Activated naive CD8-positive, alpha-beta T cell treated with anti-CD3 and anti-CD28 coated beads, Interleukin-2, amount 50 U/mL, for 24 hours (primary cell): ENCODE measurements at regions not wholly inside any gene's neighbourhood (a gene's known extent, or its start where the extent isn't known, plus 50 kb on each side); places are given as distances from the start of the nearest gene placed in this dataset.

Source experiments
- ATAC-seq: fragments of 150-1000 bp; cut with Tn5 transposase; one replicate; pipeline ENCODE4 v1.10.0; 2021
- DNase-seq: peaks from one replicate; pipeline ENCODE4 v3.0.0; 2021
- H3K27ac Mint-ChIP-seq: one replicate; pipeline ENCODE4 v1.8.0; 2021; ENCODE audit warnings: mild to moderate bottlenecking, mixed read lengths
- H3K27me3 Mint-ChIP-seq: one replicate; pipeline ENCODE4 v1.8.0; 2021; ENCODE audit warnings: mixed read lengths
- H3K36me3 Mint-ChIP-seq: one replicate; pipeline ENCODE4 v1.8.0; 2021; ENCODE audit warnings: low read depth, mixed read lengths
- H3K4me1 Mint-ChIP-seq: one replicate; pipeline ENCODE4 v1.8.0; 2021; ENCODE audit warnings: mixed read lengths
- H3K4me3 Mint-ChIP-seq: one replicate; pipeline ENCODE4 v1.8.0; 2021; ENCODE audit warnings: mild to moderate bottlenecking, moderate library complexity, mixed read lengths
- H3K9me3 Mint-ChIP-seq: one replicate; pipeline ENCODE4 v1.8.0; 2021; ENCODE audit warnings: mixed read lengths

- no peak overlapping the region for H3K27ac Mint-ChIP-seq
- H3K36me3 Mint-ChIP-seq, result no peaks in the 10 kb centered on the region
- no peak for ATAC-seq
- H3K27me3 Mint-ChIP-seq, result no peaks in the 10 kb centered on the region
- no peak for DNase-seq
- no peaks in the 10 kb centered on the region for H3K9me3 Mint-ChIP-seq
- no peak overlapping the region for H3K4me3 Mint-ChIP-seq
- H3K4me1 Mint-ChIP-seq, result no peaks in the 10 kb centered on the region
Measured at GRCh38 chr12:111046896-111047295, 126.5 kb upstream of the MYL2 start.

DNA sequence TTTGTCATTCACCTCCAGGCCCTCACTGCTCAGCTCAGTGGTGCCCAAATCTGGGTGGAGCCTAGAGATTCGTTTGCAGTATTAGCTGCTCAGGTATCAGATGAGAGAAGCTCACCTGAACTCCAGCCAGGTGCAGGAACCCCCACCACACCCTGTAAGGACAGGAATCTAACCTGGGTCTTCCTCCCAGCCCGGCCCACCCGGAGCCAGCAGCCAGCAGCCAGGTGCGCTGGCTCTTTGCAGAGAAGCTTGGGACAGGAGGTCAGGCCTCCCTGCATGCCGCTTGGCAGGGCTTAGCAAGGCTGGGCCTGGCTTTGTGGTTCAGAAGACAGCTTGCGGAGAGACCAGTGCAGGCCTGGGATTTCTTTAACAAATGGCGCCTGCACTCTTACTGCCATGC, 125.6 kb upstream of the MYL2 start:
- Mint-ChIP-seq H3K27ac (no peak overlapping the region), H3K4me1 (no peaks in the 10 kb centered on the region), H3K36me3 (no peaks in the 10 kb centered on the region), H3K9me3 (no peaks in the 10 kb centered on the region), H3K27me3 (no peaks in the 10 kb centered on the region), H3K4me3 (no peak overlapping the region)
- ATAC-seq (no peak), DNase-seq (no peak)

DNA sequence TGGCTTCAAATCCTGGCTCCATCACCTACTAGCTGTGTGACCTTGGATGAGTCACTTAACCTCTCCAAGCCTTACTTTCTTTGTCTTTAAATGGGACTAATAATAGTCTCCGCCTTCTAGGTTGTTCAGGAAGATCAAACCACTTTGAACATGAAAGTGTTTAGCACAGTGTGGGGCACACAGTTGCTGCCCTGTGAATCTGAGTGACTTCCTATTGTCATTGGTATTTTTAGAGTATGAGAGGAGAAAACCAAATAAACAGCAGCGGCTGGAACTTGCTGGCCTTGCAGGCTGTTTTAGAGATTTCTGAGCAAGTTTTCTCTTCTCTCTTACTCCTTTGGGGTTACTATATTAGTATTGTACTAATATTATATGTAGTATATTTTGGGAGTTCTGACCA, 120.7 kb upstream of the MYL2 start:
- Mint-ChIP-seq H3K4me3 (no peak overlapping the region), H3K36me3 (no peaks in the 10 kb centered on the region), H3K27me3 (peaks cover 32% of the 10 kb centered on the region), H3K4me1 (peaks cover under 1% of the 10 kb centered on the region), H3K9me3 (no peaks in the 10 kb centered on the region), H3K27ac (no peak overlapping the region)
- DNase-seq (no peak), ATAC-seq (no peak)

DNA sequence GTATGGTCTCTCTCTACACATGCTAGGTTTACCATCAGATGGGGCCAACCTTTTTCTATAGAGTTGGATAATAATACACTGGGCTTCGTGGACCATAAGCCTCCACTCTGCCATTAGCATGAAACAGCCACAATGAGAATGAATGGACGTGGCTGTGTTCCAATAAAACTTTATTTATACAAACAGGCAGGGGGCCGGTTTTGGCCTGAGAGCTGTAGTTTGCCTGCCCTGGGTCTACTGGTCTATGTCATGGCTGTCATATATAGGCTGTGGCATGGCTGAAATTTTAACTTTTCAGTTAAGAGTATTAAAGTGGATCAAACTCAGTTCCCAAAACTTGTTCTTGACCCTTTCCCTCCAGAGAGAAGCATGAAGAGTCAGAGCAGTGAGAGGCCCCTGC, 120.3 kb upstream of the MYL2 start:
- Mint-ChIP-seq H3K4me1 (peaks cover 5% of the 10 kb centered on the region), H3K9me3 (no peaks in the 10 kb centered on the region), H3K27ac (no peak overlapping the region), H3K27me3 (peaks cover 36% of the 10 kb centered on the region), H3K36me3 (no peaks in the 10 kb centered on the region), H3K4me3 (no peak overlapping the region)
- no peak for ATAC-seq
- no peak for DNase-seq

- ATAC-seq, result no peak
- no peak overlapping the region for H3K27ac Mint-ChIP-seq
- H3K27me3 Mint-ChIP-seq, result peaks cover 45% of the 10 kb centered on the region
- no peak for DNase-seq
- no peaks in the 10 kb centered on the region for H3K9me3 Mint-ChIP-seq
- no peaks in the 10 kb centered on the region for H3K36me3 Mint-ChIP-seq
- peaks cover 12% of the 10 kb centered on the region for H3K4me1 Mint-ChIP-seq
- no peak overlapping the region for H3K4me3 Mint-ChIP-seq
Measured at GRCh38 chr12:111038941-111039340, 118.6 kb upstream of the MYL2 start.

GRCh38 chr12:111038077-111038476, 117.7 kb upstream of the MYL2 start:
- Mint-ChIP-seq H3K4me3 (no peak overlapping the region), H3K4me1 (peaks cover 12% of the 10 kb centered on the region), H3K36me3 (no peaks in the 10 kb centered on the region), H3K27ac (no peak overlapping the region), H3K27me3 (peaks cover 48% of the 10 kb centered on the region), H3K9me3 (no peaks in the 10 kb centered on the region)
- DNase-seq, result no peak
- ATAC-seq, result no peak

- DNase-seq (no peak), ATAC-seq (no peak)
- H3K27ac Mint-ChIP-seq, result no peak overlapping the region
- peaks cover 57% of the 10 kb centered on the region for H3K27me3 Mint-ChIP-seq
- H3K36me3 Mint-ChIP-seq, result no peaks in the 10 kb centered on the region
- H3K4me1 Mint-ChIP-seq, result peaks cover 12% of the 10 kb centered on the region
- no peak overlapping the region for H3K4me3 Mint-ChIP-seq
- no peaks in the 10 kb centered on the region for H3K9me3 Mint-ChIP-seq
Measured at GRCh38 chr12:111037047-111037446, 116.7 kb upstream of the MYL2 start.

- no peak overlapping the region for H3K27ac Mint-ChIP-seq
Measured at GRCh38 chr12:111035578-111036301, 115.4 kb upstream of the MYL2 start.

GRCh38 chr12:111034886-111035577, 114.7 kb upstream of the MYL2 start:
- no peak for ATAC-seq
- Mint-ChIP-seq H3K9me3 (no peaks in the 10 kb centered on the region), H3K27me3 (peaks cover 62% of the 10 kb centered on the region), H3K4me1 (peaks cover 12% of the 10 kb centered on the region), H3K4me3 (peak overlapping the region; percentile 66), H3K36me3 (no peaks in the 10 kb centered on the region), H3K27ac (no peak overlapping the region)
- DNase-seq, result peak; percentile 11

More at GRCh38 chr12:111035578-111036301, 115.4 kb upstream of the MYL2 start:
- Mint-ChIP-seq H3K4me3 (peak overlapping the region; percentile 66), H3K36me3 (no peaks in the 10 kb centered on the region), H3K9me3 (no peaks in the 10 kb centered on the region), H3K27me3 (peaks cover 66% of the 10 kb centered on the region), H3K4me1 (peaks cover 12% of the 10 kb centered on the region)
- ATAC-seq (no peak), DNase-seq (no peak)

- H3K36me3 Mint-ChIP-seq, result no peaks in the 10 kb centered on the region
- peak; percentile 45 for ATAC-seq
- peaks cover 60% of the 10 kb centered on the region for H3K27me3 Mint-ChIP-seq
Measured at GRCh38 chr12:111034083-111034885, 113.9 kb upstream of the MYL2 start, which contains the start of gene CUX2. Gene CUX2 (plus strand): TSS chr12:111034165.

DNA sequence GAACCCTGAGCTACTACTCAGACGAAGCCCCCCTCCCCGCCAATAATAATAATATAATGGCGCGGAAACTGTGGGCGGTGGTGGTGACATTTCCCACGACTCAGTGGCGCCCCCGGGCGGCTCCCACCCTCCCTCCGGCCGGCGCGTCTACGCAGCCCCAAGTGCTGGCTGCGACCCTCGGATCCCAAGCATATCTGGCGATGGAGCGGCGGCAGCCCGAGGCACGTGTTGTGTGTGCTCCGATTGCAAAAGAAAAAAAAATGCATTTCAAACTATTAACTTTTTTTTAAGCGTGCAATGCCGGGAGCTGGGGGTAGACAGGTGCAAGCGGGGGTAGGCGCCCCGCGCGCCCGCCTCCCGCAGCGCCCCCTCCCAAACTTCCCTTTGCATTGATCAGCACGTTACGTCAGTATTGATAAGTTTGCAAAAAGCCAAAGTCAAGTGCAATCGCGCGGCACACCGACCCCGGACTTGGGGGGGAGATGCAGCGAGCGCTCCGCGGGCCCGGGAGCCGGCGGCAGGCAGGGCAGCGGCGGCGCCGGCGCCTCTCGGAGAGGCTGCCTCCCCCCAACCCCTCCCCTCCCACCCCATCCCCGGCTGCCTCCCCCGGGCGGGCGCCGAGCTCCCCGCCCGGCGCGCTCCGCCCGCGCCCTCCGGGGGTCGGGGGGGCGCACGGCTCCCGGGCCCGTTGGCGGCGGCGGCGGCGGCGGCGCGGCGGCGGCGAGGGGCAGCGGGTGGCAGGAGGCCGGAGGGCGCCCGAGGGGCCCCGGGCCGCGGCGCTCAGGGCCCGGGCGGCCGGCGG, 113.1 kb upstream of the MYL2 start:
- peak; percentile 25 for DNase-seq
- Mint-ChIP-seq H3K27me3 (peaks cover 56% of the 10 kb centered on the region), H3K36me3 (no peaks in the 10 kb centered on the region), H3K4me3 (peak overlapping the region; percentile 26), H3K27ac (no peak overlapping the region), H3K9me3 (no peaks in the 10 kb centered on the region), H3K4me1 (peaks cover 12% of the 10 kb centered on the region)
- no peak for ATAC-seq

More at GRCh38 chr12:111034083-111034885, 113.9 kb upstream of the MYL2 start, which contains the start of gene CUX2:
- Mint-ChIP-seq H3K4me3 (peak within 1 kb of the TSS; percentile 66), H3K4me1 (peaks cover 12% of the 10 kb centered on the region), H3K27ac (no peak within 1 kb of the TSS), H3K9me3 (no peaks in the 10 kb centered on the region)
- no peak for DNase-seq

GRCh38 chr12:111032591-111032919, 112.2 kb upstream of the MYL2 start:
- H3K27ac Mint-ChIP-seq, result no peak overlapping the region
- H3K27me3 Mint-ChIP-seq, result peaks cover 47% of the 10 kb centered on the region
- H3K4me1 Mint-ChIP-seq, result peaks cover 12% of the 10 kb centered on the region

GRCh38 chr12:111031916-111032590, 111.7 kb upstream of the MYL2 start:
- H3K9me3 Mint-ChIP-seq, result no peaks in the 10 kb centered on the region
- DNase-seq (no peak), ATAC-seq (no peak)
- peaks cover 42% of the 10 kb centered on the region for H3K27me3 Mint-ChIP-seq
- no peaks in the 10 kb centered on the region for H3K36me3 Mint-ChIP-seq
- no peak overlapping the region for H3K4me3 Mint-ChIP-seq
- no peak overlapping the region for H3K27ac Mint-ChIP-seq
- peaks cover 12% of the 10 kb centered on the region for H3K4me1 Mint-ChIP-seq

More at GRCh38 chr12:111032591-111032919, 112.2 kb upstream of the MYL2 start:
- Mint-ChIP-seq H3K9me3 (no peaks in the 10 kb centered on the region), H3K4me3 (no peak overlapping the region), H3K36me3 (no peaks in the 10 kb centered on the region)
- ATAC-seq (no peak), DNase-seq (no peak)

GRCh38 chr12:111030800-111031199, 110.4 kb upstream of the MYL2 start:
- Mint-ChIP-seq H3K4me1 (peaks cover 9% of the 10 kb centered on the region), H3K27ac (no peak overlapping the region), H3K9me3 (no peaks in the 10 kb centered on the region), H3K36me3 (no peaks in the 10 kb centered on the region), H3K4me3 (no peak overlapping the region), H3K27me3 (peaks cover 33% of the 10 kb centered on the region)
- DNase-seq (no peak), ATAC-seq (no peak)
